Nephron (organoid): ENCODE measurements at regions not wholly inside any gene's neighbourhood (a gene's known extent, or its start where the extent isn't known, plus 50 kb on each side); places are given as distances from the start of the nearest gene placed in this dataset.

Source experiments
- H3K27ac Mint-ChIP-seq, 3 experiments: 2 replicates each; pipeline ENCODE4 v1.8.0; 2020; ENCODE audit warnings: mixed read lengths in 3 of 3, mild to moderate bottlenecking in 2 of 3, moderate library complexity in 1 of 3
- H3K27me3 Mint-ChIP-seq: 2 replicates; pipeline ENCODE4 v1.8.0; 2021; ENCODE audit warnings: low read depth, mild to moderate bottlenecking, moderate library complexity, mixed read lengths
- H3K36me3 Mint-ChIP-seq: 2 replicates; pipeline ENCODE4 v1.8.0; 2020; ENCODE audit warnings: low read depth, mixed read lengths
- H3K4me1 Mint-ChIP-seq: 2 replicates; pipeline ENCODE4 v1.8.0; 2020; ENCODE audit warnings: mixed read lengths
- H3K4me3 Mint-ChIP-seq, 3 experiments: 2 replicates each; pipeline ENCODE4 v1.8.0; 2020; ENCODE audit warnings: mild to moderate bottlenecking in 3 of 3, mixed read lengths in 3 of 3, moderate library complexity in 2 of 3
- H3K9me3 Mint-ChIP-seq: 2 replicates; pipeline ENCODE4 v1.8.0; 2020; ENCODE audit warnings: mixed read lengths
- TF ChIP-seq, protein P1 (sequence below), 3 experiments: fragments of 200-600 bp; sonication (generic); IDR thresholded peaks; one replicate each; pipeline ENCODE4 v1.5.0; 2021; ENCODE audit warnings: antibody characterized with exemption in 3 of 3; ENCODE audit not compliant: unreplicated experiment in 3 of 3

DNA sequence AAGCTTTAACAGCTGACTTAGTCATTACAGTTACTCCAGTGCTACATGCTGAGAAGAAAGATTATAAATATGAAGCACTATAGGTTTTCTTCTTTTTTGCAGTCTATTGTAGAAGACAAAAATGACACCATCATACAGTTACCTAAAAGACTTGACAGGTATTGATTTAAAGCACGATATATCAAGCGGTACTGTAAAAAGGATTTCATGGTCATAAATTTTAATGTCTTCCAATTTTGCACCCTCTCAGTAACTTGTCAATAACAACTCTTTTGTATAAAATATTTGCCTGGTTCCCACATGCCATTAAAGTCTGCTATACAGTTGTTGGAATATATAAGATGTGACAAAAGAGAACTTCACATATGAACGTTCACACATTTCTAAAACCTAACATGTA is 102.8 kb downstream of the ZIC5 start:
- no peak overlapping the region for H3K27ac Mint-ChIP-seq
- peaks cover 42% of the 10 kb centered on the region for H3K27me3 Mint-ChIP-seq

DNA sequence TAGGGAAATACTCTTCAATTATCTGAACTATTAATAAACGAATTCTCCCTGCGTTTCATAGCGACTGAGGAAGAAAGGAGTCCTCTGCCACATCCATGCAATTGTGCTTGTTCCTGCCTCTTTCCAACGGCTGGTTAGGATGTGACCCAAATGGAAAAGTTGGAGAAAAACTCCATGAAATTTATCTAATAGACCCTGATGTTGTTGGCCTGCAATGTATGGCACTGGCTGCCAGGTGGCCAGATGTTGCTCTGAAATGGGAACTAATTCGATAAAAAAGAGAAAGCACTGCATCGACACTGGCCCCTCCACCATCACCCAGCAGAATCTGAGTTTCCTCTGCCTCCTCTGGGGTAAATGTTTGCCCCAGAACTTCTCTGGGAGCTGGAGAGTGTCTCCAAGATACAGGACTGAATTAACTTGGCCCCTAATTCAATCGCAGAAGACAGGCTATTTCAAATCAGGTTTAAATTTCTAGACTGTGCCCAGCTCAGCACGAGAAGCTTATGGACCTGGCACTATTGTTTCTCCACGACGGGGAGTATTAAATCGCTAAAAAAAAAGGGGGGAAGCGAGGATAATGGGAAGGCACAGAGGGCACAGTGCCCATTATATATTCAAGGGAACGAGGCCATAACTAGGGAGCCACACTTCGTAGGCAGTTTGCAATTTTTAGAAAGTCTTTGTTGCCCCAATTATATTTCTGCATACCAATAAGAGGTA is 103.9 kb downstream of the ZIC5 start:
- H3K9me3 Mint-ChIP-seq, result no peaks in the 10 kb centered on the region

More for the DNA sequence above, 102.8 kb downstream of the ZIC5 start:
- Mint-ChIP-seq H3K4me1 (no peaks in the 10 kb centered on the region), H3K36me3 (no peaks in the 10 kb centered on the region), H3K9me3 (no peaks in the 10 kb centered on the region), H3K4me3 (no peak overlapping the region)
- TF ChIP-seq, protein P1, sequence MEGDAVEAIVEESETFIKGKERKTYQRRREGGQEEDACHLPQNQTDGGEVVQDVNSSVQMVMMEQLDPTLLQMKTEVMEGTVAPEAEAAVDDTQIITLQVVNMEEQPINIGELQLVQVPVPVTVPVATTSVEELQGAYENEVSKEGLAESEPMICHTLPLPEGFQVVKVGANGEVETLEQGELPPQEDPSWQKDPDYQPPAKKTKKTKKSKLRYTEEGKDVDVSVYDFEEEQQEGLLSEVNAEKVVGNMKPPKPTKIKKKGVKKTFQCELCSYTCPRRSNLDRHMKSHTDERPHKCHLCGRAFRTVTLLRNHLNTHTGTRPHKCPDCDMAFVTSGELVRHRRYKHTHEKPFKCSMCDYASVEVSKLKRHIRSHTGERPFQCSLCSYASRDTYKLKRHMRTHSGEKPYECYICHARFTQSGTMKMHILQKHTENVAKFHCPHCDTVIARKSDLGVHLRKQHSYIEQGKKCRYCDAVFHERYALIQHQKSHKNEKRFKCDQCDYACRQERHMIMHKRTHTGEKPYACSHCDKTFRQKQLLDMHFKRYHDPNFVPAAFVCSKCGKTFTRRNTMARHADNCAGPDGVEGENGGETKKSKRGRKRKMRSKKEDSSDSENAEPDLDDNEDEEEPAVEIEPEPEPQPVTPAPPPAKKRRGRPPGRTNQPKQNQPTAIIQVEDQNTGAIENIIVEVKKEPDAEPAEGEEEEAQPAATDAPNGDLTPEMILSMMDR (IDR thresholded peaks at IDR 0.05; ENCODE audit: unreplicated experiment in 3 of 3), result no peak

DNA sequence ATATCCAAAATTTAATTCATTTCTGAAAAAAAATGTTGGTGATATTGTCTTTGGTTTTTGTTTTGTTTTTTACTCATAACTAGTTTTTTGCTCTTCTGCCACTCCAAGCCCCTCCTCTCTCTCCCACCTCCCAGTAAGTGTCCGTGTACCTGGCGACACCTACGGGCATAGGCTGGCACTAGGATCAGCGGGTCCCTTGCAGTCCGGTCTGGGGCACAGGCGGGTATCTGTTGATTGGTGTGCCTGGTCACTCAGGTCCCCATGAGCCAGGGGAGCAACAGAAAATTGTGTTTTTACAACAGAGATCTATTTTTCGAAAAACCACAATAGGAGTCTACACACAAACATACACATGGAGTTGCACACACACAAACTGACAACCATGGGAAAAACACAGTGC is 104.8 kb downstream of the ZIC5 start:
- Mint-ChIP-seq H3K36me3 (no peaks in the 10 kb centered on the region), H3K27me3 (peaks cover 31% of the 10 kb centered on the region), H3K4me1 (no peaks in the 10 kb centered on the region), H3K9me3 (no peaks in the 10 kb centered on the region), H3K27ac (no peak overlapping the region), H3K4me3 (no peak overlapping the region)
- TF ChIP-seq, protein P1 (IDR thresholded peaks at IDR 0.05; ENCODE audit: unreplicated experiment in 3 of 3), result no peak

More for the DNA sequence above, 103.9 kb downstream of the ZIC5 start:
- TF ChIP-seq, protein P1 (IDR thresholded peaks at IDR 0.05; ENCODE audit: unreplicated experiment in 3 of 3), result no peak
- Mint-ChIP-seq H3K36me3 (no peaks in the 10 kb centered on the region), H3K4me3 (no peak overlapping the region), H3K27me3 (peaks cover 39% of the 10 kb centered on the region), H3K4me1 (no peaks in the 10 kb centered on the region), H3K27ac (no peak overlapping the region)

DNA sequence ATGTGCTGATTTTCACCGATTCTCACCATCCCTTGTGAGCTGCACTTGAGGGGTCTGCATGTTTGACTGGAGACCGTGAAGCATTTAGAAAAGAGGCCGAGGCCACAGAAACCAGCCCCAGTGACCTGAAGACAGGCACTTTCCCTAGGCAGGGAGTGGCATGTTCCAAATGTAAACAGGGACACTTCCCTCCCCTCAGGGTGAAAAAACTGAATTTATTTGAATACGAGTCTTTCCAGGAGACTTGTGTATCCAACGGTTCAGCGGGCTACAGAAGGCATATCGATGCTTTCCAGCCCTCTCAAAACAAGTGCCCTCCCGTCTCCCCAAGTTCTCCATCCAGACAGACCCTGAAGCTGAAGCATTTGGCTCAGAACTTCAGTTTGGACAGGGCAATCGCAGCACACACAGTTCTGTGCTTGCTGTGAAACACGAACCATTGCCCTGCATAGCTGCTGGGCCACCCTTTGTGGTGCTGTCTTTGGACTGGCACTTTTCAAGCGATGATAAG is 106.1 kb downstream of the ZIC5 start:
- H3K27ac Mint-ChIP-seq, result no peak overlapping the region
- H3K4me1 Mint-ChIP-seq, result no peaks in the 10 kb centered on the region
- no peaks in the 10 kb centered on the region for H3K9me3 Mint-ChIP-seq

DNA sequence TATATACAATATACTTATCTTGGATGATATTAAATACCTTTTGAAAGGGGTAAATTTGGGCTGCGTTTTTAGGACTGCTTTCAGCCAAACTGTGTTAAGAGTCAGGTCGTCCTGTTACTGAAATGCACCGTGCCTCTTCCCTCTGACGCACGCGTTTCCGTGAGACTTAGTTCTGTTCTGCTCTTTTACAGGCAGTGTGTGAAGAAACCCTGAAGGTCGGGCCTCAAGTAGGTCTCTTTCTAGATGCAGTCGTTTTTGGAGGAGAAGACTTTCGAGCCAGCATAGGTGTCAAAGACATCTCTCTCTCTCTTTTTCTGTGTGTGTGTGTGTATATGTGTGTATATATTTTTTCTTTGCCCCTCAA is 107.0 kb downstream of the ZIC5 start:
- Mint-ChIP-seq H3K4me1 (no peaks in the 10 kb centered on the region), H3K36me3 (no peaks in the 10 kb centered on the region), H3K27ac (no peak overlapping the region), H3K9me3 (no peaks in the 10 kb centered on the region), H3K27me3 (peaks cover 26% of the 10 kb centered on the region), H3K4me3 (no peak overlapping the region)
- TF ChIP-seq, protein P1 (IDR thresholded peaks at IDR 0.05; ENCODE audit: unreplicated experiment in 3 of 3), result no peak

More for the DNA sequence above, 106.1 kb downstream of the ZIC5 start:
- H3K27me3 Mint-ChIP-seq, result peaks cover 26% of the 10 kb centered on the region
- H3K36me3 Mint-ChIP-seq, result no peaks in the 10 kb centered on the region
- H3K4me3 Mint-ChIP-seq, result no peak overlapping the region
- TF ChIP-seq, protein P1 (IDR thresholded peaks at IDR 0.05; ENCODE audit: unreplicated experiment in 3 of 3), result no peak
